GM21447 (cell line): ENCODE measurements at regions not wholly inside any gene's neighbourhood (a gene's known extent, or its start where the extent isn't known, plus 50 kb on each side); places are given as distances from the start of the nearest gene placed in this dataset.

Experiments used
- ATAC-seq: cut with Tn5 transposase; IDR thresholded peaks from one replicate; pipeline ENCODE4 v1.9.1; 2021; ENCODE audit not compliant: unreplicated experiment

- peak; percentile 97 for ATAC-seq
Measured at GRCh38 chr3:140816372-140817195, 125.1 kb upstream of the SLC25A36 start.

GRCh38 chr3:140821493-140821892 is 120.1 kb upstream of the SLC25A36 start:
- ATAC-seq: no peak

GRCh38 chr3:140822401-140823047 is 119.1 kb upstream of the SLC25A36 start:
- ATAC-seq: no peak

- ATAC-seq: no peak
Measured at GRCh38 chr3:140823106-140823505, 118.5 kb upstream of the SLC25A36 start.

- no peak for ATAC-seq
Measured at GRCh38 chr3:140827894-140828293, 113.7 kb upstream of the SLC25A36 start.

GRCh38 chr3:140828585-140828984 is 113.1 kb upstream of the SLC25A36 start:
- no peak for ATAC-seq

- no peak for ATAC-seq
Measured at GRCh38 chr3:140829796-140830195, 111.8 kb upstream of the SLC25A36 start.

- no peak for ATAC-seq
Measured at GRCh38 chr3:140830391-140830790, 111.2 kb upstream of the SLC25A36 start.

GRCh38 chr3:140832883-140833282 is 108.8 kb upstream of the SLC25A36 start:
- peak; percentile 86 for ATAC-seq

GRCh38 chr3:140834266-140835037 is 107.2 kb upstream of the SLC25A36 start:
- ATAC-seq: no peak

GRCh38 chr3:140842984-140843649 is 98.5 kb upstream of the SLC25A36 start:
- ATAC-seq: peak; percentile 92

GRCh38 chr3:140843656-140844055 is 98.0 kb upstream of the SLC25A36 start:
- no peak for ATAC-seq

GRCh38 chr3:140844072-140844471 is 97.6 kb upstream of the SLC25A36 start:
- no peak for ATAC-seq

- peak; percentile 49 for ATAC-seq
Measured at GRCh38 chr3:140845882-140846281, 95.8 kb upstream of the SLC25A36 start.

- no peak for ATAC-seq
Measured at GRCh38 chr3:140848666-140849065, 93.0 kb upstream of the SLC25A36 start.

- ATAC-seq: no peak
Measured at GRCh38 chr3:140850210-140850955, 91.3 kb upstream of the SLC25A36 start.

- ATAC-seq: no peak
Measured at GRCh38 chr3:140854961-140855360, 86.7 kb upstream of the SLC25A36 start.

GRCh38 chr3:140856905-140857304 is 84.7 kb upstream of the SLC25A36 start:
- ATAC-seq: no peak

GRCh38 chr3:140857993-140858392 is 83.6 kb upstream of the SLC25A36 start:
- no peak for ATAC-seq

- peak; percentile 59 for ATAC-seq
Measured at GRCh38 chr3:140859592-140860336, 81.9 kb upstream of the SLC25A36 start.
